ENCODE measurements at regions not wholly inside any gene's neighbourhood (a gene's known extent, or its start where the extent isn't known, plus 50 kb on each side); places are given as distances from the start of the nearest gene placed in this dataset.

DNA sequence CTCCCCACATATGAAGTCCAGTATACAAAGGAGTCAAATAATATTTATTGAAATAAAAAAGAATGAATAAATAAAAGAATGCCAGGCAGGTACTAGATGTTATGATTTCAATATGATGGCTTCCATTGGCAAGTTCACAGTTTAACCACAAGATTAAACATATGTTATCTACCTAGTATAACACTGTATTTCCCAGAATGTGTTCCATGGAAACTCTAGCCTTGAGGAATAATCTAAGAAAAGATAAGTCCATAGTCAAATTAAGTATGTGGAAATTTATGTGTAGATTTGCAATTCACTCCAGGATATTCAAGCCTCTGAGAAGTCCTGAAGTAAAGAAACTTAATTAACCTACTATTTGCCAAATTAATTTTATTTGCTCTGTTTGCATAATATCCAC lies 71.1 kb upstream of the FMNL2 start:
- ATAC-seq (no peak), FAIRE-seq (no peak), DNase-seq (ENCODE audit: extremely low read depth in 1 of 4, low spot score in 3 of 4) (no peak)
- POLR2A ChIA-PET = no interaction called here
- Histone ChIP-seq H3K9me1 (ENCODE audit: control insufficient read depth, insufficient read depth, low read length) (no peaks in the 10 kb centered on the region), H3K27ac (ENCODE audit: extremely low read depth, low read depth, low read length) (no peak overlapping the region), H2AFZ (ENCODE audit: low read depth, low read length) (no peak overlapping the region), H3K4me2 (ENCODE audit: insufficient read depth, low read length) (no peak overlapping the region), H4K20me1 (replicated peaks; ENCODE audit: control insufficient read depth, insufficient read depth, low read length) (no peaks in the 10 kb centered on the region), H3K9me3 (replicated peaks; ENCODE audit: control insufficient read depth, insufficient read depth, low read depth, low read length) (no peaks in the 10 kb centered on the region), H3K4me1 (replicated peaks in 1 of 2; ENCODE audit: control insufficient read depth in 2 of 2, insufficient read depth in 2 of 2, low read length in 2 of 2) (no peaks in the 10 kb centered on the region), H3K9ac (ENCODE audit: insufficient read depth in 1 of 2, low read depth in 2 of 2, low read length in 2 of 2) (no peak overlapping the region), H3K79me2 (ENCODE audit: control insufficient read depth, insufficient read depth, low read length) (no peaks in the 10 kb centered on the region), H3K4me3 (no peak overlapping the region), H3K36me3 (ENCODE audit: control insufficient read depth, insufficient read depth, low read length) (no peaks in the 10 kb centered on the region), H3K27me3 (ENCODE audit: control insufficient read depth in 2 of 2, insufficient read depth in 2 of 2, low read length in 2 of 2) (no peaks in the 10 kb centered on the region)
- intact Hi-C loops (cut with micrococcal nuclease) (no loop called here), in situ Hi-C loops (cut with MboI) (no loop called here)
- CTCF ChIA-PET (ENCODE audit: low intra/inter-chr PET ratio) = no interaction called here
- no TSS peak for BruUV-seq (replicated peaks)
- no peak for TF ChIP-seq ZNF79 (CRISPR knock-in tag; IDR thresholded peaks at IDR 0.05; ENCODE audit: low read depth)
- TF ChIP-seq, protein P1, sequence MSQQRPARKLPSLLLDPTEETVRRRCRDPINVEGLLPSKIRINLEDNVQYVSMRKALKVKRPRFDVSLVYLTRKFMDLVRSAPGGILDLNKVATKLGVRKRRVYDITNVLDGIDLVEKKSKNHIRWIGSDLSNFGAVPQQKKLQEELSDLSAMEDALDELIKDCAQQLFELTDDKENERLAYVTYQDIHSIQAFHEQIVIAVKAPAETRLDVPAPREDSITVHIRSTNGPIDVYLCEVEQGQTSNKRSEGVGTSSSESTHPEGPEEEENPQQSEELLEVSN (IDR thresholded peaks at IDR 0.05; ENCODE audit: borderline replicate concordance in 1 of 2, extremely low read depth in 1 of 2, insufficient read depth in 1 of 2, insufficient read length in 1 of 2, low read depth in 1 of 2, low read length in 1 of 2, poor library complexity in 1 of 2, severe bottlenecking in 1 of 2) = no peak
- no peak for TF ChIP-seq ZNF224 (CRISPR knock-in tag; IDR thresholded peaks at IDR 0.05)
- TF ChIP-seq ATF7 (IDR thresholded peaks at IDR 0.05) = no peak
- TF ChIP-seq, protein P2, sequence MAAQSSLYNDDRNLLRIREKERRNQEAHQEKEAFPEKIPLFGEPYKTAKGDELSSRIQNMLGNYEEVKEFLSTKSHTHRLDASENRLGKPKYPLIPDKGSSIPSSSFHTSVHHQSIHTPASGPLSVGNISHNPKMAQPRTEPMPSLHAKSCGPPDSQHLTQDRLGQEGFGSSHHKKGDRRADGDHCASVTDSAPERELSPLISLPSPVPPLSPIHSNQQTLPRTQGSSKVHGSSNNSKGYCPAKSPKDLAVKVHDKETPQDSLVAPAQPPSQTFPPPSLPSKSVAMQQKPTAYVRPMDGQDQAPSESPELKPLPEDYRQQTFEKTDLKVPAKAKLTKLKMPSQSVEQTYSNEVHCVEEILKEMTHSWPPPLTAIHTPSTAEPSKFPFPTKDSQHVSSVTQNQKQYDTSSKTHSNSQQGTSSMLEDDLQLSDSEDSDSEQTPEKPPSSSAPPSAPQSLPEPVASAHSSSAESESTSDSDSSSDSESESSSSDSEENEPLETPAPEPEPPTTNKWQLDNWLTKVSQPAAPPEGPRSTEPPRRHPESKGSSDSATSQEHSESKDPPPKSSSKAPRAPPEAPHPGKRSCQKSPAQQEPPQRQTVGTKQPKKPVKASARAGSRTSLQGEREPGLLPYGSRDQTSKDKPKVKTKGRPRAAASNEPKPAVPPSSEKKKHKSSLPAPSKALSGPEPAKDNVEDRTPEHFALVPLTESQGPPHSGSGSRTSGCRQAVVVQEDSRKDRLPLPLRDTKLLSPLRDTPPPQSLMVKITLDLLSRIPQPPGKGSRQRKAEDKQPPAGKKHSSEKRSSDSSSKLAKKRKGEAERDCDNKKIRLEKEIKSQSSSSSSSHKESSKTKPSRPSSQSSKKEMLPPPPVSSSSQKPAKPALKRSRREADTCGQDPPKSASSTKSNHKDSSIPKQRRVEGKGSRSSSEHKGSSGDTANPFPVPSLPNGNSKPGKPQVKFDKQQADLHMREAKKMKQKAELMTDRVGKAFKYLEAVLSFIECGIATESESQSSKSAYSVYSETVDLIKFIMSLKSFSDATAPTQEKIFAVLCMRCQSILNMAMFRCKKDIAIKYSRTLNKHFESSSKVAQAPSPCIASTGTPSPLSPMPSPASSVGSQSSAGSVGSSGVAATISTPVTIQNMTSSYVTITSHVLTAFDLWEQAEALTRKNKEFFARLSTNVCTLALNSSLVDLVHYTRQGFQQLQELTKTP (IDR thresholded peaks at IDR 0.05; ENCODE audit: low read depth in 1 of 2, partially characterized antibody in 2 of 2) = no peak
- TF ChIP-seq KAT7 (CRISPR knock-in tag; IDR thresholded peaks at IDR 0.05; ENCODE audit: borderline replicate concordance) = no peak
- TF ChIP-seq ZKSCAN3 (CRISPR knock-in tag; IDR thresholded peaks at IDR 0.05) = no peak
- no peak for TF ChIP-seq ZNF445 (CRISPR knock-in tag; IDR thresholded peaks at IDR 0.05; ENCODE audit: low read depth)
- TF ChIP-seq SNIP1 (IDR thresholded peaks at IDR 0.05; ENCODE audit: low read depth) = no peak
- TF ChIP-seq ZKSCAN1 (IDR thresholded peaks at IDR 0.05; ENCODE audit: low read depth, low read length) = no peak
- TF ChIP-seq ZNF785 (CRISPR knock-in tag; IDR thresholded peaks at IDR 0.05) = no peak
- no peak for TF ChIP-seq ZNF507 (tag; conservative IDR thresholded peaks at IDR 0.05)
- no peak for TF ChIP-seq ZNF766 (CRISPR knock-in tag; conservative IDR thresholded peaks at IDR 0.05)
- TF ChIP-seq, protein P3, sequence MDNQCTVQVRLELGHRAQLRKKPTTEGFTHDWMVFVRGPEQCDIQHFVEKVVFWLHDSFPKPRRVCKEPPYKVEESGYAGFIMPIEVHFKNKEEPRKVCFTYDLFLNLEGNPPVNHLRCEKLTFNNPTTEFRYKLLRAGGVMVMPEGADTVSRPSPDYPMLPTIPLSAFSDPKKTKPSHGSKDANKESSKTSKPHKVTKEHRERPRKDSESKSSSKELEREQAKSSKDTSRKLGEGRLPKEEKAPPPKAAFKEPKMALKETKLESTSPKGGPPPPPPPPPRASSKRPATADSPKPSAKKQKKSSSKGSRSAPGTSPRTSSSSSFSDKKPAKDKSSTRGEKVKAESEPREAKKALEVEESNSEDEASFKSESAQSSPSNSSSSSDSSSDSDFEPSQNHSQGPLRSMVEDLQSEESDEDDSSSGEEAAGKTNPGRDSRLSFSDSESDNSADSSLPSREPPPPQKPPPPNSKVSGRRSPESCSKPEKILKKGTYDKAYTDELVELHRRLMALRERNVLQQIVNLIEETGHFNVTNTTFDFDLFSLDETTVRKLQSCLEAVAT (IDR thresholded peaks at IDR 0.05) = no peak
- TF ChIP-seq, protein P4, sequence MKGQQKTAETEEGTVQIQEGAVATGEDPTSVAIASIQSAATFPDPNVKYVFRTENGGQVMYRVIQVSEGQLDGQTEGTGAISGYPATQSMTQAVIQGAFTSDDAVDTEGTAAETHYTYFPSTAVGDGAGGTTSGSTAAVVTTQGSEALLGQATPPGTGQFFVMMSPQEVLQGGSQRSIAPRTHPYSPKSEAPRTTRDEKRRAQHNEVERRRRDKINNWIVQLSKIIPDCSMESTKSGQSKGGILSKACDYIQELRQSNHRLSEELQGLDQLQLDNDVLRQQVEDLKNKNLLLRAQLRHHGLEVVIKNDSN (CRISPR knock-in tag; IDR thresholded peaks at IDR 0.05) = no peak
- no peak for TF ChIP-seq GATAD2B (IDR thresholded peaks at IDR 0.05; ENCODE audit: borderline replicate concordance)
- TF ChIP-seq SNRNP70 (optimal IDR thresholded peaks at IDR 0.05; ENCODE audit: low read depth, low read length) = no peak
- no peak for TF ChIP-seq NCOA2 (IDR thresholded peaks at IDR 0.05; ENCODE audit: partially characterized antibody in 2 of 2)
- no peak for TF ChIP-seq ZBED1 (IDR thresholded peaks at IDR 0.05)
